Left ventricle myocardium inferior (tissue), 1 donor: ENCODE measurements at regions not wholly inside any gene's neighbourhood (a gene's known extent, or its start where the extent isn't known, plus 50 kb on each side); places are given as distances from the start of the nearest gene placed in this dataset.
"Not testable (repeated sequence)": the region's sequence is repeated elsewhere in the genome, so short reads cannot be mapped to it uniquely, and the experiment has no call there.

Experiments
- DNase-seq: peaks from one replicate; pipeline ENCODE4 v3.0.0-alpha.2; 2020
- H3K27ac ChIP-seq: fragments of 200-600 bp; replicated peaks from 2 replicates; pipeline ENCODE4 v1.8.0; 2021
- H3K27me3 ChIP-seq: fragments of 200-600 bp; 2 replicates; pipeline ENCODE4 v1.8.0; 2021; ENCODE audit warnings: low read depth
- H3K36me3 ChIP-seq: fragments of 200-600 bp; 2 replicates; pipeline ENCODE4 v1.8.0; 2021
- H3K4me1 ChIP-seq: fragments of 200-600 bp; 2 replicates; pipeline ENCODE4 v1.8.0; 2021
- H3K4me3 ChIP-seq: fragments of 200-600 bp; 2 replicates; pipeline ENCODE4 v1.8.0; 2021; ENCODE audit warnings: mild to moderate bottlenecking, moderate library complexity
- H3K9me3 ChIP-seq: fragments of 200-600 bp; replicated peaks from 2 replicates; pipeline ENCODE4 v1.8.0; 2021
- intact Hi-C: fragments of 100-400 bp; cut with micrococcal nuclease; formaldehyde crosslinking; loops from one replicate; pipeline ENCODE4 v1.11.0; 2022
- TF ChIP-seq, protein P1 (sequence below): fragments of 200-600 bp; IDR thresholded peaks from 2 replicates; pipeline ENCODE4 v1.8.0; 2021; ENCODE audit warnings: antibody characterized with exemption, mild to moderate bottlenecking, borderline replicate concordance
- donor health status: DM: no; HTN: yes; CAD: no; lungs with severe emphysema.

DNA sequence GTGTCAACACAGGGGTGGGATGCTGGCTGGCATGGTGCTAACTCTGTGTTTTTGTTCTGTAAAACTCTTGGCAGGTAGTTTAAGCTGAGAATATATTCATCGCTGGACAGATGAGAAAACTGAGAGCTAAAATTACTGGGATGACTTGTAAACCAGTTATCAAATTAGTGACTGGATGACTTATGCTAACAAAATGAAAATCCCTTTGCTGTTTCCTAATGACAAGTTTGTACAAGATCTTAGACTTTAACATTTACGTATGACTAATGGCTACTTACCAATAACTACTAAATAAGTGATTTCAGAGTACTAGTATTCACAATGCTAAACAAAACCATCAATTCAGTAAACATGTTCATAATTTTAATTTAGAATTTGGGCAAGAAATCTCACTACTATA is 854.8 kb upstream of the ARRDC3 start:
- no peaks in the 10 kb centered on the region for H3K4me1 ChIP-seq
- intact Hi-C loops: no loop called here
- H3K27me3 ChIP-seq: no peaks in the 10 kb centered on the region
- H3K36me3 ChIP-seq: no peaks in the 10 kb centered on the region
- no peak overlapping the region for H3K27ac ChIP-seq
- no peak for DNase-seq
- TF ChIP-seq, protein P1, sequence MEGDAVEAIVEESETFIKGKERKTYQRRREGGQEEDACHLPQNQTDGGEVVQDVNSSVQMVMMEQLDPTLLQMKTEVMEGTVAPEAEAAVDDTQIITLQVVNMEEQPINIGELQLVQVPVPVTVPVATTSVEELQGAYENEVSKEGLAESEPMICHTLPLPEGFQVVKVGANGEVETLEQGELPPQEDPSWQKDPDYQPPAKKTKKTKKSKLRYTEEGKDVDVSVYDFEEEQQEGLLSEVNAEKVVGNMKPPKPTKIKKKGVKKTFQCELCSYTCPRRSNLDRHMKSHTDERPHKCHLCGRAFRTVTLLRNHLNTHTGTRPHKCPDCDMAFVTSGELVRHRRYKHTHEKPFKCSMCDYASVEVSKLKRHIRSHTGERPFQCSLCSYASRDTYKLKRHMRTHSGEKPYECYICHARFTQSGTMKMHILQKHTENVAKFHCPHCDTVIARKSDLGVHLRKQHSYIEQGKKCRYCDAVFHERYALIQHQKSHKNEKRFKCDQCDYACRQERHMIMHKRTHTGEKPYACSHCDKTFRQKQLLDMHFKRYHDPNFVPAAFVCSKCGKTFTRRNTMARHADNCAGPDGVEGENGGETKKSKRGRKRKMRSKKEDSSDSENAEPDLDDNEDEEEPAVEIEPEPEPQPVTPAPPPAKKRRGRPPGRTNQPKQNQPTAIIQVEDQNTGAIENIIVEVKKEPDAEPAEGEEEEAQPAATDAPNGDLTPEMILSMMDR: no peak
- H3K9me3 ChIP-seq: peaks cover 3% of the 10 kb centered on the region
- no peak overlapping the region for H3K4me3 ChIP-seq

- Histone ChIP-seq H3K36me3 (no peaks in the 10 kb centered on the region), H3K27me3 (no peaks in the 10 kb centered on the region), H3K27ac (no peak overlapping the region), H3K9me3 (peaks cover 21% of the 10 kb centered on the region), H3K4me3 (no peak overlapping the region), H3K4me1 (no peaks in the 10 kb centered on the region)
- intact Hi-C loops: no loop called here
- DNase-seq: no peak
- TF ChIP-seq, protein P1: peak; percentile 23
These were observed 839.3 kb upstream of the ARRDC3 start for GRCh38 chr5:92222449-92222848.

DNA sequence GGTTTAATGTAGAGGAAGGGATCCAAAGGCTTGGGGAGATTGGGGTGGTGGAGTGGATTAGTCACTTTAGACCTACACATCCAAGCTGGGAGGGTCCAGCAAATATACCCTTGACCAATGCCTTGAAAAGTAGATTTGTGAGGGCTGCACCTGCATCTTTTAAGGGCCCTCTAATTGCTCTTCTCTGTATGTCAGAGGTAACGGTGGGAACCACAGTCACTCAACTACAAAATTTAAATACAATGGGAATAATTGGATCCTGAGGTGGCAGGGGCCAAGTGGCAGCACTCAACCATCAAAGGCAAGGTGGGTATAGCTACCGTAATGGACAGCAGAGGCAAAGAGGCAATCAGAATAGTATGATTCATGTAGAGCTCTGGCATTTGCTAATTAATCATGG is 833.7 kb upstream of the ARRDC3 start:
- intact Hi-C loops, DNase-seq, H3K27me3 ChIP-seq, H3K36me3 ChIP-seq, H3K4me1 ChIP-seq, H3K4me3 ChIP-seq, H3K27ac ChIP-seq: not testable (repeated sequence)
- peaks cover 47% of the 10 kb centered on the region for H3K9me3 ChIP-seq

- no peak for DNase-seq
- Histone ChIP-seq H3K27me3 (no peaks in the 10 kb centered on the region), H3K36me3 (no peaks in the 10 kb centered on the region), H3K9me3 (peaks cover 47% of the 10 kb centered on the region), H3K4me3 (no peak overlapping the region), H3K4me1 (no peaks in the 10 kb centered on the region), H3K27ac (no peak overlapping the region)
- intact Hi-C loops: no loop called here
- TF ChIP-seq, protein P1: no peak
These were observed 832.0 kb upstream of the ARRDC3 start for GRCh38 chr5:92215116-92215515.

GRCh38 chr5:92208265-92208664 is 825.1 kb upstream of the ARRDC3 start:
- intact Hi-C loops: no loop called here
- Histone ChIP-seq H3K4me3 (no peak overlapping the region), H3K9me3 (peaks cover 18% of the 10 kb centered on the region), H3K27me3 (no peaks in the 10 kb centered on the region), H3K27ac (no peak overlapping the region), H3K4me1 (no peaks in the 10 kb centered on the region), H3K36me3 (no peaks in the 10 kb centered on the region)
- no peak for DNase-seq
- TF ChIP-seq, protein P1: no peak

DNA sequence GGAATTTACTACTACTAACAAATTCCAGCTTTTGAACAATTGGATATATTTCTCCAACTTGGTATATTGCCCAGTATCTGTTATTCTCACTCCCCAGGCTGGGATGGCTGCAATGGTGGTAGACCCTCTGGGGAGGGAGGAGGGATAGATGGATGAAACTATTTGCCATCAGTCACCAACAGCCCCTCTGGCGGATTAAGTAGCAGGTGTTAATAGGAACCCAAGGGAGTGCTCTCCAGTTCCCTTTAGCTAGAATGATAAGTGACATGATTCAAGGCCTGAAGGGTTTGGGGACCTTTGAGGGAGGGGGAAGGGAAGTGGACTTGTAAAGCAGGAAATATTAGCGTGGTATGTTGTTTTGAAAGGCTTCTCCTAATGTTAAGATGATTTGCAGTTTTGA is 824.0 kb upstream of the ARRDC3 start:
- TF ChIP-seq, protein P1: no peak
- Histone ChIP-seq H3K36me3 (no peaks in the 10 kb centered on the region), H3K27me3 (no peaks in the 10 kb centered on the region), H3K27ac (no peak overlapping the region), H3K4me1 (no peaks in the 10 kb centered on the region), H3K4me3 (no peak overlapping the region), H3K9me3 (peaks cover 12% of the 10 kb centered on the region)
- intact Hi-C loops: no loop called here
- no peak for DNase-seq
